ENCODE measurements at regions not wholly inside any gene's neighbourhood (a gene's known extent, or its start where the extent isn't known, plus 50 kb on each side); places are given as distances from the start of the nearest gene placed in this dataset.

- TF ChIP-seq CTCF (IDR thresholded peaks at IDR 0.05): no peak
- TF ChIP-seq POLR2A (IDR thresholded peaks at IDR 0.05): no peak
These were observed 56.4 kb upstream of the CCDC71L start for GRCh38 chr7:106717254-106717954.
